ENCODE measurements at regions not wholly inside any gene's neighbourhood (a gene's known extent, or its start where the extent isn't known, plus 50 kb on each side); places are given as distances from the start of the nearest gene placed in this dataset.

- Histone ChIP-seq H4K20me1 (ENCODE audit: insufficient read depth, low read length) (no peaks in the 10 kb centered on the region), H3K9ac (ENCODE audit: low read length) (no peak overlapping the region), H3K4me2 (ENCODE audit: low read length) (no peak overlapping the region), H3K27me3 (ENCODE audit: insufficient read depth, low read length) (no peaks in the 10 kb centered on the region), H3K4me1 (ENCODE audit: insufficient read depth, low read length, severe bottlenecking) (no peaks in the 10 kb centered on the region), H3K79me2 (ENCODE audit: insufficient read depth, low read length) (no peaks in the 10 kb centered on the region), H3K9me3 (ENCODE audit: low read length) (no peaks in the 10 kb centered on the region), H3K4me3 (ENCODE audit: low read depth, low read length, poor library complexity, severe bottlenecking) (no peak overlapping the region), H3K36me3 (ENCODE audit: insufficient read depth, low read length) (no peaks in the 10 kb centered on the region), H3K27ac (ENCODE audit: low read depth, low read length, poor library complexity, severe bottlenecking) (no peak overlapping the region), H2AFZ (ENCODE audit: low read length) (no peak overlapping the region), H3K9me2 (ENCODE audit: low read depth, low read length) (no peaks in the 10 kb centered on the region), H3F3A (ENCODE audit: insufficient read depth, low read length) (no peaks in the 10 kb centered on the region)
- TF ChIP-seq EZH2 (IDR thresholded peaks at IDR 0.05; ENCODE audit: borderline replicate concordance, low read length) = no peak
- no peak for TF ChIP-seq CTCF (IDR thresholded peaks at IDR 0.05; ENCODE audit: low read length)
These were observed 181.6 kb upstream of the ADGRL2 start for GRCh38 chr1:81619156-81619555.

- no peaks in the 10 kb centered on the region for H3K9me2 ChIP-seq (ENCODE audit: low read depth, low read length)
- H3K9me3 ChIP-seq (ENCODE audit: low read length) = no peaks in the 10 kb centered on the region
- no peak overlapping the region for H3K27ac ChIP-seq (ENCODE audit: low read depth, low read length, poor library complexity, severe bottlenecking)
- no peaks in the 10 kb centered on the region for H3K36me3 ChIP-seq (ENCODE audit: insufficient read depth, low read length)
- H3K4me2 ChIP-seq (ENCODE audit: low read length) = no peak overlapping the region
- no peak overlapping the region for H3K4me3 ChIP-seq (ENCODE audit: low read depth, low read length, poor library complexity, severe bottlenecking)
- TF ChIP-seq CTCF (IDR thresholded peaks at IDR 0.05; ENCODE audit: low read length) (no peak), EZH2 (IDR thresholded peaks at IDR 0.05; ENCODE audit: borderline replicate concordance, low read length) (no peak)
- no peaks in the 10 kb centered on the region for H4K20me1 ChIP-seq (ENCODE audit: insufficient read depth, low read length)
- H3K27me3 ChIP-seq (ENCODE audit: insufficient read depth, low read length) = no peaks in the 10 kb centered on the region
- H3K4me1 ChIP-seq (ENCODE audit: insufficient read depth, low read length, severe bottlenecking) = no peaks in the 10 kb centered on the region
- H3F3A ChIP-seq (ENCODE audit: insufficient read depth, low read length) = no peaks in the 10 kb centered on the region
- H2AFZ ChIP-seq (ENCODE audit: low read length) = no peak overlapping the region
- H3K9ac ChIP-seq (ENCODE audit: low read length) = no peak overlapping the region
- H3K79me2 ChIP-seq (ENCODE audit: insufficient read depth, low read length) = no peaks in the 10 kb centered on the region
These were observed 182.4 kb upstream of the ADGRL2 start for GRCh38 chr1:81618376-81618775.

GRCh38 chr1:81617308-81617967 is 183.3 kb upstream of the ADGRL2 start:
- Histone ChIP-seq H3K4me2 (ENCODE audit: low read length) (no peak overlapping the region), H3K4me3 (ENCODE audit: low read depth, low read length, poor library complexity, severe bottlenecking) (no peak overlapping the region), H3K36me3 (ENCODE audit: insufficient read depth, low read length) (no peaks in the 10 kb centered on the region), H3K27me3 (ENCODE audit: insufficient read depth, low read length) (no peaks in the 10 kb centered on the region), H3K9me3 (ENCODE audit: low read length) (no peaks in the 10 kb centered on the region), H4K20me1 (ENCODE audit: insufficient read depth, low read length) (no peaks in the 10 kb centered on the region), H3K4me1 (ENCODE audit: insufficient read depth, low read length, severe bottlenecking) (no peaks in the 10 kb centered on the region), H3K9ac (ENCODE audit: low read length) (no peak overlapping the region), H3K79me2 (ENCODE audit: insufficient read depth, low read length) (no peaks in the 10 kb centered on the region), H2AFZ (ENCODE audit: low read length) (no peak overlapping the region), H3F3A (ENCODE audit: insufficient read depth, low read length) (no peaks in the 10 kb centered on the region), H3K27ac (ENCODE audit: low read depth, low read length, poor library complexity, severe bottlenecking) (no peak overlapping the region), H3K9me2 (ENCODE audit: low read depth, low read length) (no peaks in the 10 kb centered on the region)
- TF ChIP-seq EZH2 (IDR thresholded peaks at IDR 0.05; ENCODE audit: borderline replicate concordance, low read length) (no peak), CTCF (IDR thresholded peaks at IDR 0.05; ENCODE audit: low read length) (no peak)
